VCaP (cell line): ENCODE measurements at regions not wholly inside any gene's neighbourhood (a gene's known extent, or its start where the extent isn't known, plus 50 kb on each side); places are given as distances from the start of the nearest gene placed in this dataset.

Experiments
- H3K27ac ChIP-seq: fragments of 450-650 bp; 2 replicates; pipeline ENCODE4 v1.5.1; 2017
- TF ChIP-seq, protein P1 (sequence below): fragments of 450-650 bp; conservative IDR thresholded peaks from 2 replicates; pipeline ENCODE4 v1.5.1; 2017; ENCODE audit warnings: mild to moderate bottlenecking, moderate library complexity

GRCh38 chr1:30533796-30534550 is 189.4 kb downstream of the MATN1 start:
- H3K27ac ChIP-seq, result no peak overlapping the region
- TF ChIP-seq, protein P1, sequence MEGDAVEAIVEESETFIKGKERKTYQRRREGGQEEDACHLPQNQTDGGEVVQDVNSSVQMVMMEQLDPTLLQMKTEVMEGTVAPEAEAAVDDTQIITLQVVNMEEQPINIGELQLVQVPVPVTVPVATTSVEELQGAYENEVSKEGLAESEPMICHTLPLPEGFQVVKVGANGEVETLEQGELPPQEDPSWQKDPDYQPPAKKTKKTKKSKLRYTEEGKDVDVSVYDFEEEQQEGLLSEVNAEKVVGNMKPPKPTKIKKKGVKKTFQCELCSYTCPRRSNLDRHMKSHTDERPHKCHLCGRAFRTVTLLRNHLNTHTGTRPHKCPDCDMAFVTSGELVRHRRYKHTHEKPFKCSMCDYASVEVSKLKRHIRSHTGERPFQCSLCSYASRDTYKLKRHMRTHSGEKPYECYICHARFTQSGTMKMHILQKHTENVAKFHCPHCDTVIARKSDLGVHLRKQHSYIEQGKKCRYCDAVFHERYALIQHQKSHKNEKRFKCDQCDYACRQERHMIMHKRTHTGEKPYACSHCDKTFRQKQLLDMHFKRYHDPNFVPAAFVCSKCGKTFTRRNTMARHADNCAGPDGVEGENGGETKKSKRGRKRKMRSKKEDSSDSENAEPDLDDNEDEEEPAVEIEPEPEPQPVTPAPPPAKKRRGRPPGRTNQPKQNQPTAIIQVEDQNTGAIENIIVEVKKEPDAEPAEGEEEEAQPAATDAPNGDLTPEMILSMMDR, result no peak

DNA sequence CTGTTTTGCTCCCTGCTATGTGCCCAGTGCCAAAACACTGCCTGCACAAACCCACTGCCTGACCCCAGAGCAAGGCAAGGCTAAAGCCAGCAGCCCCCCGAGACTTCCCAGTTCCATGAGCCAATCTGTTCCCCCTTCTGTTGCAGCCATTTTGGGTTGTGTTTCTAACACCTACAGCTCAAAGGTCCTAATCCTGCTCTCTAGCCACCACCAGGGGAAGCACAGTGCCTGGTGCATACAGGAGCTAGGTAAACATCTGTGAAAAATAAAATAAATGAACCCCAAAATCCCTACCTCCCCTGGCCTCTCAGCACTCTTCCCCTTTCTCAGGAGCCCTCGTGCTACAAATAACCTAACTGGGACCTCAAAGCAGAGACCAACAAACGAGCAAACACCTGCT is 190.2 kb downstream of the MATN1 start:
- H3K27ac ChIP-seq, result no peak overlapping the region
- TF ChIP-seq, protein P1, result no peak

GRCh38 chr1:30532621-30533020 is 190.8 kb downstream of the MATN1 start:
- no peak overlapping the region for H3K27ac ChIP-seq
- TF ChIP-seq, protein P1, result no peak

DNA sequence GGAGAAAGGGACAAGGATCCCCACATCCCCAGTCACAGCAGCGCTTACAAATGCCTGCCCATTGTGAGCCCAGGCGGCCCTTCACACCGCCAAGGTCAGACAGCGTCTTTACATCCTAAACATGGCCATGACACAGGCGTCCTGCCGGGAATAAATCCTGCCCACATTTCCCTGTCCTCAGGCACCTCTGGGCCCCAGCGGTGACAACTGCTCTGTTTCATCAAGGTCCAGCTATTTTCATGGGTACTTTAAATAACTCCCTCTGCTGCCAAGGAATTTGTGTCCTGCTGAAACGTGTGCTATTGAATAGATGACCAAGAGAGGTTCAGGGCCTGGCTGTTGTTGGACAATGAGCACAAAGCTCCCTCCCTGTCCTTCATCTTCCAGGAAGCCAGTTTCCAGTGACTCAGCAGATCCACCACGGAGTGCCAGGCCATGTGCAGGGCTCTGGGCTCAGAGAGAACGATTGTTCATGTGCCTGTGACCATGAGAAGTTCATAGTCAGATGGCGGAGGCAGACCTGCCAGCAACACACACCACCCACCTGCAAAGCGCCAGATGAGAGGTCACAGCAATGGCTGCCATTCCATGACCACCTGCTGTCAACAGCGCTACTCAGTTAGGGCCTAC is 195.8 kb downstream of the MATN1 start:
- H3K27ac ChIP-seq, result no peak overlapping the region
- TF ChIP-seq, protein P1, result no peak

DNA sequence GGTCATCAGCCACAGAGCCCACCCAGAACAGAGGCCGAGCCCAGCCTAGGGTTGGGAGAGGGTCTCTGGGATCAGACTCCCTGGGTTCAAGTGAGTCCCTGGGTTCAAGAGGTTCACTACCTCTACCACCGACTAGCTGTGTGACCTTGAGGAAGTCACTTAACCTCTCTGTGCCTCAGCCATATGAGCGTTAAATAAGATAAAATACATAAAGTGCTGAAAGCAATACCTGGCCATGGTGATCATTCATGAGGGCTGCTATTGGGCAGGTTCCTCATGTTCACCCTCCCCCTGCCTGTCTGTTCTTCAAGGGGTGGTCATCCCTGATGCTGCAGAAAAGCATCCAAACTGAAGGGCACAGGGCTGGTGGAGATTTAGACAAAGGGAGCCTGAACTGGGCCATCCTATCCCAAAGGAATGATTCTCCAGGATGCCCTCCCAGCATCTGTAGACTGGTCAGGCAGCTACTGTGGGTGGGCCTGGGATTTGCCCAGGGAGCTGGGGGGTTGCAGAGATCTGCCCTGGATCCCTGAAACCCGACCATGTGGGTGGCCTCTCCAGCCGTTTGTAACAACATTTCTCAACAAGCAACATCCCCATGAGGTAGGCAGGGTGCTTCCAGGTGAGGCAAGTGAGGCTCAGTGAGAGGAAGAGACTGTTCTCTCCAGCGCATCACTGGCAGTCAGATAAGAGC is 196.6 kb downstream of the MATN1 start:
- H3K27ac ChIP-seq, result peak overlapping the region; percentile 35
- TF ChIP-seq, protein P1, result no peak

DNA sequence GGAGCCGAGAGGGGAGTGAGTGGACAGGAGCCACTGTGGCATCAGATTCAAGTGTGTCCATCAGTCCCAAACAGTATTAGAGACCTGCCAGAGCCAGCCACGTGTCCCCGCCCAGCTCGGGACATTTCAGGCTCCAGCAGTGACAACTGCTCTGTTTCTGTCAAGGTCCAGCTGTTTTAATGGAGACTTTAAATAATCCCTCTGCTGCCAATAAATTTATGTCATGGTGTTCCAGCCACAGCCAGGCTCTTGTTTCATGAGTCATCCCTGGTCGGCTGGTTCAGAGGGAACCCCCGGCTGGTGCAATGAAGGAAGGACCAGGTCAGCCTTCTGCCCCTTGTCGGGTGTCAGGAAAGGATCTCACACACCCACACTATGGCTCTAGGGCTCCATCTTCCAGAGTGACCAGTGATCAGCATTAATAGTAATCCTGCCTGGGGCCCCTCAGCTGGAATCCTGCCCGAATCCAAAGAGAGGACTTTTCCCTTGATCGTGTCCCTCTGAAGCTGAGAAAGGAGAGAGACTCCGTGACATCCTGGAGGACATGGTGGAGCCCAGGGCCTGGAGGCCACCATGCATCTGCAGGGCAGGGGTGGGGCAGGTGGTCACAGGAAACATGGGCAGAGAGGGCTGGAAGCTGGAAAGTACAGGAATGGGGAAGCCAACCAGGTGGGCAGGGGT is 197.3 kb downstream of the MATN1 start:
- H3K27ac ChIP-seq, result peak overlapping the region; percentile 35
- TF ChIP-seq, protein P1, result no peak

GRCh38 chr1:30525631-30525970 is 197.8 kb downstream of the MATN1 start:
- H3K27ac ChIP-seq, result peak overlapping the region; percentile 35
- TF ChIP-seq, protein P1, result no peak
